Ishikawa (cell line): ENCODE measurements at regions not wholly inside any gene's neighbourhood (a gene's known extent, or its start where the extent isn't known, plus 50 kb on each side); places are given as distances from the start of the nearest gene placed in this dataset.

Experiments
- CEBPB ChIP-seq: IDR thresholded peaks from 2 replicates; pipeline ENCODE4 v1.6.1; 2012
- CREB1 ChIP-seq: IDR thresholded peaks from 2 replicates; pipeline ENCODE4 v1.6.1; 2012; ENCODE audit warnings: low read depth
- EGR1 ChIP-seq: IDR thresholded peaks from 2 replicates; pipeline ENCODE4 v1.6.1; 2012
- EP300 ChIP-seq: IDR thresholded peaks from 2 replicates; pipeline ENCODE4 v1.6.1; 2012; ENCODE audit warnings: borderline replicate concordance
- FOXM1 ChIP-seq: IDR thresholded peaks from 2 replicates; pipeline ENCODE4 v1.6.1; 2012; ENCODE audit warnings: low read depth, borderline replicate concordance
- NFIC ChIP-seq: IDR thresholded peaks from 2 replicates; pipeline ENCODE4 v1.6.1; 2012
- RAD21 ChIP-seq: IDR thresholded peaks from 2 replicates; pipeline ENCODE4 v1.6.1; 2012; ENCODE audit warnings: low read depth
- TAF1 ChIP-seq: IDR thresholded peaks from 2 replicates; pipeline ENCODE4 v1.6.1; 2012; ENCODE audit warnings: low read depth, mild to moderate bottlenecking
- TCF12 ChIP-seq: IDR thresholded peaks from 2 replicates; pipeline ENCODE4 v1.6.1; 2012; ENCODE audit warnings: low read depth
- TEAD4 ChIP-seq: IDR thresholded peaks from 2 replicates; pipeline ENCODE4 v1.6.1; 2012
- YY1 ChIP-seq: IDR thresholded peaks from 2 replicates; pipeline ENCODE4 v1.6.1; 2012; ENCODE audit warnings: low read depth
- ZBTB7A ChIP-seq: IDR thresholded peaks from 2 replicates; pipeline ENCODE4 v1.6.1; 2012; ENCODE audit warnings: low read depth
- TF ChIP-seq, protein P1 (sequence below): IDR thresholded peaks from 2 replicates; pipeline ENCODE4 v1.6.1; 2012; ENCODE audit warnings: low read depth, mild to moderate bottlenecking
- TF ChIP-seq, protein P2 (sequence below): IDR thresholded peaks from 2 replicates; pipeline ENCODE4 v1.6.1; 2012
- TF ChIP-seq, protein P3 (sequence below): IDR thresholded peaks from 2 replicates; pipeline ENCODE4 v1.6.1; 2012

DNA sequence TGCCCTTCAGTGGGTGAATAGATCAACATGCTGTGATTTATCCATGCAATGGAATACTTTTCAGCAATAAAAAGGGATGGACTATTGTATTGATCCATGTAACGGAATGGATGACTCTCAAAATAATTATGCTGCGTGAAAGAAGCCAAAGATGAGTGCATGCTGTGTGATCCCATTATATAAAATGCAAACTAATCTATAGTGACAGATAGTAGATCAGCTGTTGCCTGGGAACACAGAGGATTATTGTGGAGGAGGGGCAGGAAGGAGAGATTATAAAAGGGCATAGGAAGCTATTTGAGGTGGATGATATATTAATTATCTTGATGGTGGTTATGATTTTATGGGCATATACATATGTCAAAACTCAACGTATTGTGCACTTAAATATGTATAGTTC, 55.5 kb upstream of the ADAM23 start:
- TF ChIP-seq FOXM1 (no peak), TAF1 (no peak), NFIC (no peak), TEAD4 (no peak), TCF12 (no peak), EGR1 (no peak), YY1 (no peak), EP300 (no peak), CREB1 (no peak), RAD21 (no peak), CEBPB (no peak)
- TF ChIP-seq, protein P1, sequence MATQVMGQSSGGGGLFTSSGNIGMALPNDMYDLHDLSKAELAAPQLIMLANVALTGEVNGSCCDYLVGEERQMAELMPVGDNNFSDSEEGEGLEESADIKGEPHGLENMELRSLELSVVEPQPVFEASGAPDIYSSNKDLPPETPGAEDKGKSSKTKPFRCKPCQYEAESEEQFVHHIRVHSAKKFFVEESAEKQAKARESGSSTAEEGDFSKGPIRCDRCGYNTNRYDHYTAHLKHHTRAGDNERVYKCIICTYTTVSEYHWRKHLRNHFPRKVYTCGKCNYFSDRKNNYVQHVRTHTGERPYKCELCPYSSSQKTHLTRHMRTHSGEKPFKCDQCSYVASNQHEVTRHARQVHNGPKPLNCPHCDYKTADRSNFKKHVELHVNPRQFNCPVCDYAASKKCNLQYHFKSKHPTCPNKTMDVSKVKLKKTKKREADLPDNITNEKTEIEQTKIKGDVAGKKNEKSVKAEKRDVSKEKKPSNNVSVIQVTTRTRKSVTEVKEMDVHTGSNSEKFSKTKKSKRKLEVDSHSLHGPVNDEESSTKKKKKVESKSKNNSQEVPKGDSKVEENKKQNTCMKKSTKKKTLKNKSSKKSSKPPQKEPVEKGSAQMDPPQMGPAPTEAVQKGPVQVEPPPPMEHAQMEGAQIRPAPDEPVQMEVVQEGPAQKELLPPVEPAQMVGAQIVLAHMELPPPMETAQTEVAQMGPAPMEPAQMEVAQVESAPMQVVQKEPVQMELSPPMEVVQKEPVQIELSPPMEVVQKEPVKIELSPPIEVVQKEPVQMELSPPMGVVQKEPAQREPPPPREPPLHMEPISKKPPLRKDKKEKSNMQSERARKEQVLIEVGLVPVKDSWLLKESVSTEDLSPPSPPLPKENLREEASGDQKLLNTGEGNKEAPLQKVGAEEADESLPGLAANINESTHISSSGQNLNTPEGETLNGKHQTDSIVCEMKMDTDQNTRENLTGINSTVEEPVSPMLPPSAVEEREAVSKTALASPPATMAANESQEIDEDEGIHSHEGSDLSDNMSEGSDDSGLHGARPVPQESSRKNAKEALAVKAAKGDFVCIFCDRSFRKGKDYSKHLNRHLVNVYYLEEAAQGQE, result no peak
- TF ChIP-seq, protein P2, sequence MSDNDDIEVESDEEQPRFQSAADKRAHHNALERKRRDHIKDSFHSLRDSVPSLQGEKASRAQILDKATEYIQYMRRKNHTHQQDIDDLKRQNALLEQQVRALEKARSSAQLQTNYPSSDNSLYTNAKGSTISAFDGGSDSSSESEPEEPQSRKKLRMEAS, result no peak

- TF ChIP-seq ZBTB7A (no peak), CEBPB (no peak), RAD21 (no peak), FOXM1 (no peak), CREB1 (no peak)
- TF ChIP-seq, protein P3, sequence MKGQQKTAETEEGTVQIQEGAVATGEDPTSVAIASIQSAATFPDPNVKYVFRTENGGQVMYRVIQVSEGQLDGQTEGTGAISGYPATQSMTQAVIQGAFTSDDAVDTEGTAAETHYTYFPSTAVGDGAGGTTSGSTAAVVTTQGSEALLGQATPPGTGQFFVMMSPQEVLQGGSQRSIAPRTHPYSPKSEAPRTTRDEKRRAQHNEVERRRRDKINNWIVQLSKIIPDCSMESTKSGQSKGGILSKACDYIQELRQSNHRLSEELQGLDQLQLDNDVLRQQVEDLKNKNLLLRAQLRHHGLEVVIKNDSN, result no peak
Observed at GRCh38 chr2:206388698-206389097, 54.6 kb upstream of the ADAM23 start.

DNA sequence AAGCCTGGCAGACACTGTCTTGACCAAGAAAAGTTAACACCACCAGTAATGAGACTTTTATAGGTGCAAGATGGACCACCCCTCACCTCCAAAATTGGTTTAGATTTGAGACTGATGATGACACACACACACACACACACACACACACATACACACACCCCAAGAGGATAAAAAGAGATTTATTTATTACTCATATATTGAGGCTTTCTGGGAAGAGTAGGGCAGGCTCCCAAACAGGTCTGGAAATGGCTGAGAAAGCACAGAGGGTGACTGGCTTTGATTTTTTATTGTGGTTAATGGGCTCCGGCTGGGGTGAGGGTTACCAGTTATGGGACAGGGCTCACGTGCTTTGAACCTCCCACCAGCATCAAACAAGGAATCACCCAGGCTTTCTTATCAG, 54.2 kb upstream of the ADAM23 start:
- no peak for TF ChIP-seq YY1
- TF ChIP-seq EP300, result no peak
- no peak for TF ChIP-seq TAF1
- TF ChIP-seq NFIC, result no peak
- TF ChIP-seq, protein P2, result no peak
- TF ChIP-seq CREB1, result no peak
- no peak for TF ChIP-seq FOXM1

DNA sequence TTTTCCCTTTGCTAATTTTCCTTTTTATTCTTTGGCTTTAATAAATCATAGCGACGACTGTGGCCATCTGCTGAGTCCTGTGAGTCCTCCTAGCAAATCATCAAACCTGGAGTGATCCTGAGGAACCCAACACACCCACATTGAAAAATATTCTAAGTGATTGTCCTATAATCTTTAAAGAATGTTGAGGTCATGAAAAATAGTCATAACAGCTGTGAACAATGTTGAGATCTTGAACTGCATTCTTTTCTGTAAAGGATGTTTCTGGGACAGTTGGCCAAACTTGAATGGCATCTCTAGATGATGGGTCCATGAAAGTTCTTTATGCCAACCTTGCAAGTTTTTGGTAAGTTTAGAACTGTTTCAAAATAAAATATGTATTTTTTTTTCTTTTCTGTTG, 53.2 kb upstream of the ADAM23 start:
- no peak for TF ChIP-seq TCF12
- TF ChIP-seq ZBTB7A, result no peak

GRCh38 chr2:206392118-206392517, 51.2 kb upstream of the ADAM23 start:
- TF ChIP-seq EGR1 (no peak), CEBPB (no peak), RAD21 (peak; percentile 72), NFIC (no peak)
- TF ChIP-seq, protein P1, result no peak
